Smooth muscle cell (in vitro differentiated cells): ENCODE measurements at regions not wholly inside any gene's neighbourhood (a gene's known extent, or its start where the extent isn't known, plus 50 kb on each side); places are given as distances from the start of the nearest gene placed in this dataset.

Experiments
- DNase-seq: peaks from one replicate; lab custom pipeline; 2025; ENCODE audit not compliant: unreplicated experiment; lab: John Stamatoyannopoulos, UW
- H2AFZ ChIP-seq: fragments of 200-600 bp; sonication (generic); 2 replicates; pipeline ENCODE4 v1.6.0; 2016; ENCODE audit warnings: antibody characterized with exemption, low read depth, mild to moderate bottlenecking
- H3F3A ChIP-seq: fragments of 200-600 bp; sonication (generic); 2 replicates; pipeline ENCODE4 v1.6.0; 2017; ENCODE audit warnings: antibody characterized with exemption, low read depth
- H3K27ac ChIP-seq: fragments of 200-600 bp; sonication (generic); 2 replicates; pipeline ENCODE4 v1.5.1; 2016; ENCODE audit warnings: low read depth, mild to moderate bottlenecking
- H3K27me3 ChIP-seq: fragments of 200-600 bp; sonication (generic); 2 replicates; pipeline ENCODE4 v1.6.1; 2016; ENCODE audit warnings: low read depth, mild to moderate bottlenecking
- H3K36me3 ChIP-seq: fragments of 200-600 bp; sonication (generic); 2 replicates; pipeline ENCODE4 v1.5.1; 2016; ENCODE audit warnings: low read depth
- H3K4me1 ChIP-seq: fragments of 200-600 bp; sonication (generic); 2 replicates; pipeline ENCODE4 v1.5.1; 2016; ENCODE audit warnings: low read depth
- H3K4me2 ChIP-seq: fragments of 200-600 bp; sonication (generic); 2 replicates; pipeline ENCODE4 v1.6.0; 2016; ENCODE audit warnings: mild to moderate bottlenecking
- H3K4me3 ChIP-seq: fragments of 200-600 bp; sonication (generic); 2 replicates; pipeline ENCODE4 v1.5.1; 2016; ENCODE audit warnings: mild to moderate bottlenecking
- H3K79me2 ChIP-seq: fragments of 200-600 bp; sonication (generic); 2 replicates; pipeline ENCODE4 v1.6.0; 2016; ENCODE audit warnings: low read depth, mild to moderate bottlenecking
- H3K9ac ChIP-seq: fragments of 200-600 bp; sonication (generic); 2 replicates; pipeline ENCODE4 v1.6.0; 2016; ENCODE audit warnings: low read depth
- H3K9me3 ChIP-seq: fragments of 200-600 bp; sonication (generic); replicated peaks from 2 replicates; pipeline ENCODE4 v1.5.1; 2016; ENCODE audit warnings: low read depth
- H4K20me1 ChIP-seq: fragments of 200-600 bp; sonication (generic); 2 replicates; pipeline ENCODE4 v1.6.0; 2016; ENCODE audit warnings: low read depth
- CTCF ChIP-seq: fragments of 200-600 bp; sonication (generic); IDR thresholded peaks from 2 replicates; pipeline ENCODE4 v1.5.1; 2017; ENCODE audit warnings: borderline replicate concordance, mild to moderate bottlenecking, antibody characterized with exemption; ENCODE audit not compliant: insufficient read depth, poor library complexity, severe bottlenecking
- WGBS: methylation state at CpG from one replicate; pipeline ENCODE4 v1.1.7; 2016; ENCODE audit warnings: low lambda C conversion rate; 5-methylcytosine and 5-hydroxymethylcytosine counted together

- DNase-seq: no peak
- TF ChIP-seq CTCF: no peak
- no peak overlapping the region for H3K4me2 ChIP-seq
- no peak overlapping the region for H2AFZ ChIP-seq
- H3K4me1 ChIP-seq: peaks cover 5% of the 10 kb centered on the region
- no peaks in the 10 kb centered on the region for H3K79me2 ChIP-seq
- H3K27me3 ChIP-seq: no peaks in the 10 kb centered on the region
- no peaks in the 10 kb centered on the region for H3F3A ChIP-seq
- no peak overlapping the region for H3K9ac ChIP-seq
- WGBS: 96% methylated on average over 4 of the region's 4 CpGs
- H3K9me3 ChIP-seq: no peaks in the 10 kb centered on the region
- H3K27ac ChIP-seq: no peak overlapping the region
- H3K4me3 ChIP-seq: no peak overlapping the region
- no peaks in the 10 kb centered on the region for H4K20me1 ChIP-seq
- no peaks in the 10 kb centered on the region for H3K36me3 ChIP-seq
Measured at GRCh38 chr1:239189998-239190512, 196.3 kb upstream of the CHRM3 start.

- H3K27ac ChIP-seq: no peak overlapping the region
- no peak overlapping the region for H3K4me3 ChIP-seq
- no peaks in the 10 kb centered on the region for H3K9me3 ChIP-seq
- H3K36me3 ChIP-seq: no peaks in the 10 kb centered on the region
- peaks cover 13% of the 10 kb centered on the region for H3K4me1 ChIP-seq
- no peak for DNase-seq
- TF ChIP-seq CTCF: no peak
- no peak overlapping the region for H3K4me2 ChIP-seq
- no peaks in the 10 kb centered on the region for H4K20me1 ChIP-seq
- no peak overlapping the region for H2AFZ ChIP-seq
- no peaks in the 10 kb centered on the region for H3K27me3 ChIP-seq
- WGBS: 76% methylated on average over 1 of the region's 1 CpG
- H3K79me2 ChIP-seq: no peaks in the 10 kb centered on the region
- H3K9ac ChIP-seq: no peak overlapping the region
- no peaks in the 10 kb centered on the region for H3F3A ChIP-seq
Measured at GRCh38 chr1:239186487-239186886, 199.9 kb upstream of the CHRM3 start.

- 21% methylated on average over 1 of the region's 1 CpG for whole genome bisulfite sequencing
- Histone ChIP-seq H4K20me1 (no peaks in the 10 kb centered on the region), H3F3A (no peaks in the 10 kb centered on the region), H3K36me3 (no peaks in the 10 kb centered on the region), H3K79me2 (no peaks in the 10 kb centered on the region), H3K9me3 (no peaks in the 10 kb centered on the region), H3K9ac (no peak overlapping the region), H3K4me3 (no peak overlapping the region), H3K27me3 (no peaks in the 10 kb centered on the region), H2AFZ (peak overlapping the region; percentile 28), H3K27ac (peak overlapping the region; percentile 51), H3K4me2 (peak overlapping the region; percentile 56), H3K4me1 (peaks cover 13% of the 10 kb centered on the region)
- TF ChIP-seq CTCF: no peak
- DNase-seq: no peak
Measured at GRCh38 chr1:239185245-239185619, 201.1 kb upstream of the CHRM3 start.

- Histone ChIP-seq H3K27me3 (no peaks in the 10 kb centered on the region), H3K79me2 (no peaks in the 10 kb centered on the region), H2AFZ (peak overlapping the region; percentile 61), H3F3A (no peaks in the 10 kb centered on the region), H4K20me1 (no peaks in the 10 kb centered on the region), H3K4me3 (no peak overlapping the region), H3K36me3 (no peaks in the 10 kb centered on the region), H3K27ac (peak overlapping the region; percentile 51), H3K9me3 (no peaks in the 10 kb centered on the region), H3K4me2 (peak overlapping the region; percentile 56), H3K4me1 (peaks cover 13% of the 10 kb centered on the region), H3K9ac (no peak overlapping the region)
- no peak for DNase-seq
- no peak for TF ChIP-seq CTCF
Measured at GRCh38 chr1:239184561-239185244, 201.7 kb upstream of the CHRM3 start.
